HG03025 (cell line): ENCODE measurements at regions not wholly inside any gene's neighbourhood (a gene's known extent, or its start where the extent isn't known, plus 50 kb on each side); places are given as distances from the start of the nearest gene placed in this dataset.
"Not testable (repeated sequence)": the region's sequence is repeated elsewhere in the genome, so short reads cannot be mapped to it uniquely, and the experiment has no call there.

Experiments
- ATAC-seq: cut with Tn5 transposase; IDR thresholded peaks from one replicate; pipeline ENCODE4 v1.9.1; 2021; ENCODE audit warnings: mild to moderate bottlenecking, moderate library complexity; ENCODE audit not compliant: unreplicated experiment, low FRiP score

GRCh38 chr21:28336314-28336713 is 656.4 kb downstream of the LTN1 start:
- no peak for ATAC-seq

GRCh38 chr21:28334407-28334806 is 658.3 kb downstream of the LTN1 start:
- ATAC-seq: no peak

DNA sequence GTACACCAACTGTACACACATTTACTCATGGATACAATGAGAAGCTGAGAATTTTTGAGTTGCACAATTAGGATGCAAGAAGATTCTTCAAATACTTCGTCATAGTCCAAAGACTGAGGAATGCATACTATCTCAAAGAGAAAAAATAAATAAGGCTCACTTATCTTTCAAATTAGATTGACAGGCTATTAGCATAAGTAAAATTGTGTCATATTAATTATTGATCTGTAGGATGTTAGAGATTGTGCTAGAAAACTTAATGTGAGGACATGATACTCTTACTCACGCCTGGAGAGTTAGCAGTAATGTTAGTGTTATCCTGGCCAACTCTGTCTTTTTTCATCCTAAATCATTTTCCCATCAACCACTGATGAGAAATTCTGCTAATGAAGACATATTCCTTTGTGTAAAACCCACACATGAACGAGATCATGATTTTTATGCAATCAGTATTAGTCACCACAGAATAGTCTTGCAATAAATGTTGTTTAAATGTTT is 659.0 kb downstream of the LTN1 start:
- ATAC-seq: no peak

- ATAC-seq: no peak
Measured at GRCh38 chr21:28332796-28333195, 659.9 kb downstream of the LTN1 start.

DNA sequence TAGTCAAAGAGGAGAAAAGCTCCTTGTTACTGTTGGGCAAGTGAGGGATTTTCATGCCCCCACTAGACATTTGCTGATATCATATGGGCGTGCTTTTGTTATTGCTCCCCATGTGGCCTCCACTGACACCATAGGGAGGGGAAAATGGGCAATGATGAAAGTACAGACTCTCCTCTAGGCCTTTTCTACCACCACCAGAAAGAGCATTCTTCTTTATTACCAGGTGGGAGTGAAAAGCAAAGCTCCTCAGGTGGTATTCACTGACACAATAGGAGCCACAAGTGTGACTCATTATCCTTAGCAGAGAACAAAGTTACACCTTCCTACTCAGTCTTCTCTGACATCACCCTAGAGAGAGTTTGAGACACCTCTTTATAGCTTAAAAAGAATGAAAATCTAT is 667.1 kb downstream of the LTN1 start:
- no peak for ATAC-seq

GRCh38 chr21:28324690-28325089 is 668.0 kb downstream of the LTN1 start:
- no peak for ATAC-seq

DNA sequence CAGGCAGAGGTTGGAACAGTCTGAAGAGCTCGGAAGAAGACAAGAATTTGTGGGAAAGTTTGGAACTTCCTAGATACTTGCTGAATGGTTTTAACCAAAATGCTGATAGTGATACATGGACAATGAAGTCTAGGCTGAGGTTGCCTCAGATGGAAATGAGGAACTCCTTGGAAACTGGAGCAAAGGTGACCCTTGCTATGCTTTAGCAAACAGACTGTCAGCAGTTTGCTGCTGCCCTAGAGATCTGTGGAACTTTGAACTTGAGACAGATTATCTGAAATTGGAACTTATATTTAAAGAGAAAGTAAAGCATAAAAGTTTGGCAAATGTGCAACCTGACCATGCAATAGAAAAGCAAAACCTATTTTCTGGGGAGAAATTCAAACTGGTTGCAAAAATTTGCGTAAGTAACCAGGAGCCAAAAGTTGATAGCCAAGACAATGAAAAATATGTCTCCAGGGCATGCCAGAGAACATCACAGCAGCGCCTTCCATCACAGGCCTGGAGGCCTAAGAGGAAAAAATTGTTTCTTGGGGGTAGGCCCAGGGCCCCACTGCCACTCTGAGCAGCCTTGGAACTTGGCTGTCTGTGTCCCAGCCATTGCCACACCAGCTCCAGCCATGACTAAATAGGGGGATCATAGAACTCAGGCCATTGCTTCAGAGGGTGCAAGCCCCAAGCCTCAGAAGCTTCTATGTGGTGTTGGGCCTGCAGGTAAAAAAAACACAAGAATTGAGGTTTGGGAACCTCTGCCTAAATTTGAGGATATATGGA is 675.3 kb downstream of the LTN1 start:
- no peak for ATAC-seq

DNA sequence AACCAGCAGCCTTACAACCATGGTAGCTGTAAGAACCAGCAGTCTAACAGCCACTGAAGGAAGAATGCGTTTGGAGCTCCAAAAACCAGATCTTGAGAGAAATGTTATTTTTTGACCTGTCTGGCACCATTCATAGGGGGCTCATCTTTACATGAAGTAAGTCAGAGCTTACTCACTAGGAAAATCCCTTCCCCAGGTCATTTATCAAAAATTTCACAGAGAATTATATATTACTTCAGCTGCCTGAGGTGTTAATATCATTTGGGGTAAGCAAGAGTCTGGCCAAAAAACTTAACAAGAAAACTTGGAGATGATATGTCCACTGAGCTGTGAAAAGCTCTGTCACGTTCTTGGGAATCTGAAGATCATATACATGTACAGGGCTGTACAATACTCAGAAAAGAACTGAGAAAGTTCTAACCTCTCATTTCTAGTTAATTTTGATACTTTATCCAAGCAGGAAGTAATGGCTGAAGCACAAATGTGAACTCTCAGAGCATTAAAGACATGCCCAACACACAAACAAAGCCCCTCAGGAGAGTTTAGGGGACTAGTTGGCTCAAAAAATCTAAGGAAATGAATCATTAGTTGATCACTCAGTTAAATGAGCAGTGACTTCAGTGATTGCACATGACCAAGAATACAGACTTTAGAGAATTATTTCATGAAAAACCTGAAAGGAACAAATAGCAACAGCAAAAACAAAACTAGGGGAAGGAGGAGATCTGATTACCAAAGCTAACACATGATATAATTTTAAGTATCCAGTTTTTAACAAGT is 681.1 kb downstream of the LTN1 start:
- ATAC-seq: no peak

GRCh38 chr21:28310711-28311110 is 682.0 kb downstream of the LTN1 start:
- no peak for ATAC-seq

DNA sequence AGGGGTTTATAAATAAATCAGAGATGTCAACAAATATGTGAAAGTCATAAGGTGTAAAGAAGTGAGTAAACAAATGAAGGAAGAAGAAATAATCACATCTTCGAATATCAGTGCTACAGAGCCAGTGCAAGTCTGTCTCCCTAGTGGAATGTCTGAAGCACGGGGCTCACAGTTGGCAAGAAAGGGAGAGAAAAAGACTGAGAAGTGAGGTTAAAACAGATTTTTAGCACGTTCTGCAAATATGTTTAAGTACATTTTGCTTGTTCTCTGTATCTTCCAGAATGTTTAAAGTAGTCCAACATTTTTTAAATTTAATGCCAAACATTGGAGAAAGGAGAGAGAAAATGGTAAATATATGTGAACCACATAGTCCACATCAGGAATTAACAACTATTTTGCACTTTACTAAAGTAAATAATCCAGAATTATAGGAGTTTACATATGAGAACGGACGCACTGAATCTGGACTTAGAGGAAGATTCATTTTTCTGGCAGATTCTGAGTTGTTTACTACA is 682.4 kb downstream of the LTN1 start:
- ATAC-seq: no peak

DNA sequence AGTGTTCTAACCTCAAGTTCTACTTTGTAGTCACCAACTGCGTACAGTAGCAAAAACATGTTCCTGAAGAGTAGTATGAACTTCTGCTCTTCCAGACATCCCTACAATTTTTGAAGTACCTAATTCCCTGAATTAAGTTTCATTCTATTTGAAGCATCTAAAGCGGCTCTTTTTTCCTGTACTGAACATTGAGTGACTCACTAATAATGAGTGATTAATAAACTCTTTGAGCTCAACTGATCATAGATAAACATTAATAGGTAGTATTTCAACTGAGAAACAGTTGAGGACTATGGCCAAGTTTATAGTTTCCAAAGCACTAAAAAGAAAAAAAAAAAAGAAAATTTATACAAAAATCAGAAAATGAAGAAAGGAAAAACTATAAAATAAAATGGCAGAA is 683.1 kb downstream of the LTN1 start:
- ATAC-seq: no peak

GRCh38 chr21:28308516-28308915 is 684.2 kb downstream of the LTN1 start:
- ATAC-seq: no peak

DNA sequence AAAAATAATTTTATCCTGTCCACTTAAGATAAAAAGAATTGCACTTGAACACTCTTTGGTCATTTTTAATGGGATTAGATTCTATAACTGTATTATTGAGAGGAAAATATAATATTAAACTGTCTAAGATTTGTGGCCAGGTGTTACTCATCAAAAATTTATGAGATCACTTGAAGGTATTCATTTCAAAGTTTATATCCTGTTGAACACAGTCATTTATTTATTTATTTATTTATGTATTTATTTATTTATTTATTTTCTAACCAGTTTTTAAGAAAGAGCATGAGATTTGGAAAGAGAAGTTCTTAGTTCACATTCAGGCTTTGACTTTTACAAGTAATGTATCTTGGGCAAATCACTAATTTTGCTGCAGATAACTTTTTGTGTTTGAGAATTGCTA is 692.7 kb downstream of the LTN1 start:
- no peak for ATAC-seq

DNA sequence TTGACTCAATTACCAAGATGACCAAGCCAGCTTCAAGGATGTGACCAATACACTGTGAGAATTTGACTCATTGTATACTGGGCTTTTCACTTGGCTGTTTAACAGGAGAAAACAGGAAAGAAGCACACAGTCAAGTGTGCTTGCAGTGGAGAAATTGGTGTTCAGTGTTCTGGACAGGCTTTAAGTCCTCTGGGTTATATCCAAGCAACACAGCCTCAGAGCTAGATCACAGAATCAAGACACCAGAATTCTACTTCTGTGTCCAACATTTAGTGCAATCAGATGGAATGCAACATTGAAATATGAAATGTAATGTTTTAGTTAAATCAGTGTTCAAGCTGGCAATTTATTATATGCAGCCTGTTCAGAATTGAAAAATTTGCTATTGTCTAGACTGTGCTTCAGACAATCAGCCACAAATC is 694.4 kb downstream of the LTN1 start:
- ATAC-seq: no peak

GRCh38 chr21:28294051-28294450 is 698.6 kb downstream of the LTN1 start:
- no peak for ATAC-seq

GRCh38 chr21:28283641-28284490 is 708.8 kb downstream of the LTN1 start:
- ATAC-seq: no peak

- no peak for ATAC-seq
Measured at GRCh38 chr21:28282833-28283232, 709.8 kb downstream of the LTN1 start.

DNA sequence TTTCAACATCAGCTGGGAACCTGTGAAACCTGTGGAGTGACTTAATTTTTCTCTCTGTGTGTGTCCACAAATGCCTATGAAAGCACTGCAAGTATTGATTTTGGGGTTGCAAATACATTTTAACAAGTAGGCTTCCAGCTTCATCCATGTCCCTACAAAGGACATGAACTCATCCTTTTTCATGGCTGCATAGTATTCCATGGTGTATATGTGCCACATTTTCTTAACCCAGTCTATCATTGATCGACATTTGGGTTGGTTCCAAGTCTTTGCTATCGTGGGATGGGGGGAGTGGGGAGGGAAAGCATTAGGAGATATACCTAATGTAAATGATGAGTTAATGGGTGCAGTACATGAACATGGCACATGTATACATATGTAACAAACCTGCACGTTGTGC is 711.3 kb downstream of the LTN1 start:
- not testable (repeated sequence) for ATAC-seq

GRCh38 chr21:28280611-28281010 is 712.1 kb downstream of the LTN1 start:
- no peak for ATAC-seq

- ATAC-seq: no peak
Measured at GRCh38 chr21:28277324-28277723, 715.4 kb downstream of the LTN1 start.
